Upper lobe of left lung (tissue), 4 donors: ENCODE measurements at regions not wholly inside any gene's neighbourhood (a gene's known extent, or its start where the extent isn't known, plus 50 kb on each side); places are given as distances from the start of the nearest gene placed in this dataset.

Source experiments
- CTCF ChIP-seq, 6 experiments: fragments of 450-650 bp in 4 of 6; fragments of 200-600 bp in 2 of 6; sonication (generic) in 2 of 6; IDR thresholded peaks; one replicate each; pipeline ENCODE4 v1.5.1; 2016 to 2019; ENCODE audit warnings: antibody characterized with exemption in 6 of 6
- POLR2A ChIP-seq, 4 donors: fragments of 450-650 bp; IDR thresholded peaks; one replicate each; pipeline ENCODE4 v1.5.1; 2016 to 2017; ENCODE audit warnings: antibody characterized with exemption in 4 of 4, mild to moderate bottlenecking in 2 of 4
- POLR2AphosphoS5 ChIP-seq, 2 donors: sonication (generic); formaldehyde crosslinking; IDR thresholded peaks; one replicate each; pipeline ENCODE4 v1.5.1; 2017; ENCODE audit warnings: antibody characterized with exemption in 2 of 2

GRCh38 chr4:130044788-130045531 lies 949.0 kb downstream of the C4orf33 start:
- no peak for TF ChIP-seq POLR2A (IDR thresholded peaks at IDR 0.05)
- TF ChIP-seq CTCF (IDR thresholded peaks at IDR 0.05) = no peak
- TF ChIP-seq POLR2AphosphoS5 (IDR thresholded peaks at IDR 0.05) = no peak
